ENCODE measurements at regions not wholly inside any gene's neighbourhood (a gene's known extent, or its start where the extent isn't known, plus 50 kb on each side); places are given as distances from the start of the nearest gene placed in this dataset.

DNA sequence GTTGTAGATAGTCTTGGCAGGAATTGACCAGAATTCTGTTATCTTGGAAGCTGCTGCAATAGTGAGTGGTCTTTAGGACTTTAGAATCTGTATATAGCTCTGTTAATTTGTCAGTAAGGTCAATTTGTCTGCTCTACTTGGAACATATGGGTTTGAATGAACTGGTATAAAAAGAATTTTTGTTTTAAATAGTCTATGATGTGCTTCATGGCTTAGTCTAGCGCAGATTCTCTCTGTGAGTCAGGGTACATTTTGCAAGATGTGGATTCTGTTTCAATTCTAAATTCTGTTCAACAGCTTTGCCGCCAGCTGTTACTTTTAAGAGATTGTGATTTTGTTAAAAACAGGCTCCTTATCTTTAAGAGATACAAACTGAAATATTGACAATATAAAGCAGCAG lies 135.9 kb upstream of the AGBL1 start:
- no peak for DNase-seq

DNA sequence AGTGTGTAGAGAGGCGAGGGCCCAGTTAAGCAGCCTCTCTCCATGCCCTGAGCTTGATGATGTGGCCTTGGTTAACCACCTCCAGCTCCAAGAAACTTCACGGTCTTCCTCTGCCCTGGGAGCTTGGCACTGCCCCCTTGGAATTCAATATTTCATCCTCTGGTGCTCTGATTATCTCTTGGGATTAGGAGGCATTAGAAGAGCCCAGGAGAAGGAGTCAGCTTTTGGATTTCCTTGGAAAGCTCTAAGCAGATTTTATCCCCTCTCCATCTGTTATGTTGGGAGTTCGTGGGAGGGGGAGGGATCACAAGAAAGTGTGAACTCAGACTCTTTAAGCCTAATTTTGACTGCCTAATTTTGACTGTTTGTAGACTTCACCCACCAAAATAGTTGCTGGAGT lies 132.7 kb upstream of the AGBL1 start:
- no peak for DNase-seq

DNA sequence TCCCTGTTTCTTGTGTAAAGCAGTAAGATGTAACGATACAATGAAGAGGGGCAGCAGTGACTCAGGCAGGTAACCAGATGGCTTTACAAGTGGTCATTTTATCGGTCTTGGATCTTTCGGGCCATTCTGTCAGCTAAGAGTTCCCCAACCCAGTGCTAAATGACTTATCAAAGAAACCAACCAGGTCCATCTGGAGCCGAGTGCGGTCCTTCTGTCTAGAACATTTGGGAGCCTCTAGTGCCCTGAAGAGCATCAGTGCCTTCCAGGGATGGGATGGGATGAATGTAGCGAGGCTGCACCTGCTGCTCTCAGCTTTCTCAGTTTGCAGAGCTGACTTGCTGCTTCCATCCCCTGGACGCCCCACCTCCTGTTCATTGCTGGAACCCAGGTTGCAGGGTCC lies 131.7 kb upstream of the AGBL1 start:
- DNase-seq = no peak

DNA sequence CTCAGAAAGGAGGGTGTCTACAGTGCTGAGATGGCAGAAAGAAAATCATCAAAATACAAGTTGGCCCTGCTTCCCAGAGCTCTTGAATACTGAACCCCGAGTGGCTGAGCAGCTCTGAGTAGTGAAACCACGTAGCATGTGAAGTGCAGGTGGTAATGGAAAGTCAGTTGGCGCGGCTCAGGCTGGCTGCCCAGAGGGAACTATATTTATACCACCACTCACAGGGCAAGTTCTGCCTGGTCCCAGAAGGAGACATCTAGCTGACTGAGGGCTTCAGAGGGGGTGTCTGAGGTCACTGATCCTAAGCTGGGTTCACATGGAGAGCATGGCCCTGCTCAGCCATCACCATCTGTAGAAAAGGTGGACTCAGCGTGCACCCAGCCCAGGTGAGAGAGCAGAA lies 129.6 kb upstream of the AGBL1 start:
- DNase-seq = no peak

DNA sequence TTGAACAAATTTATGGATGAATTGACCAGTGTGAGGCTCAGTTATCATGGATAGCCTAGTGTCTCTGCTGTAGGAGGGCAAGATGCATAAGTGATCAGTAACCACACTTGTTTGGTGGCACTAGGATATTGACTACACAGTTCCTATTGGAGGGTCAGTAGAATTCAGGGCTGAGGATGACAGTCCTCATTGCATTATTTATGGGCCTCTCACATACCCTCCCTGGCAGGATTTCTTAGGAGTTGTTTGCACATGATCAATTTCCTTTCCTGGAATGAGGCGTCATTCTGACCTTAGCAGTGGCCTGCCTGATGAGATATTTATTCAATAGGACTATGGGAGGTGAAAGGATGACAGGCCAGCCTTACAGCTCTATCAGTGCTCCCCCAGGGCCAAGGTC lies 125.1 kb upstream of the AGBL1 start:
- DNase-seq = no peak

DNA sequence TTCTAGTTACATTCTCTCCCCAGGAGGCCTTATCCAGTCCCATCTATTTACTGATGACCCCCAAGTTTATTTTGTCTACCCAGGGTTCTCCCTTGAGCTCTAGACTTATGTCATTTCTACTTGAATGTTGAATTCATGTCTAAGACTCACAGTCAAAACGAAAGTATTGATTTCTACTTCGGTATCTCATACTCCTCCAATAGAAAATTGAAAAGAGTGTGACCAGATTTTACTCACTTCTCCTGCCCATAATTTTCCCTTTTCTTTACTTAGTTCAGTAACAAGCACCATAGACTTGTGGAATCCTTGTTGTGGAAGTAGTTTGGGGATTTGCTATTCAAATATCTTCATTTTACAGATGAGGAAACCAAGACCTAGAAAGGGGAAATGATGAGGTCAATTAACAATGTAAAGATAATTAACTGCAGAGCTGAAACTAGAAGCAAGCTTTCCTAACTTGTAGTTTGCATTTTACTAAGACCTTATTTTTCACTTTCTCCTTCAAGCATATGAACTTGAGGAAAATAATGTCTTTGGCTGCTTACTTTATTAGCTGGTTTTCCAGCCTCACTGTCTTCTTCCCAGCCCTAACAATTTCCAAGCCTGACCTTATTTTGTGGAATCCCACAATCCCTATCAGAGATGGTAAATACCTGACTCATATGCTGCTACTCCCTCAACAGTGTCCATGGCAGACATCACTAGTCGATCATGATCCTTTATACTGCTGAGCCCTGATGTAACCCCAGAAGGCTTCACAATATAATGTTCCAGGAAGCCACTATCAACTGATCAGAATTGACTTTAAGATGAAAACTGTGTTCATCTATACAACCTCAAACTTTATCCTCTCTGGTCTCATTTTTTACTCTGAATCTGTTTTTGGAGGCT lies 123.9 kb upstream of the AGBL1 start:
- DNase-seq = no peak

DNA sequence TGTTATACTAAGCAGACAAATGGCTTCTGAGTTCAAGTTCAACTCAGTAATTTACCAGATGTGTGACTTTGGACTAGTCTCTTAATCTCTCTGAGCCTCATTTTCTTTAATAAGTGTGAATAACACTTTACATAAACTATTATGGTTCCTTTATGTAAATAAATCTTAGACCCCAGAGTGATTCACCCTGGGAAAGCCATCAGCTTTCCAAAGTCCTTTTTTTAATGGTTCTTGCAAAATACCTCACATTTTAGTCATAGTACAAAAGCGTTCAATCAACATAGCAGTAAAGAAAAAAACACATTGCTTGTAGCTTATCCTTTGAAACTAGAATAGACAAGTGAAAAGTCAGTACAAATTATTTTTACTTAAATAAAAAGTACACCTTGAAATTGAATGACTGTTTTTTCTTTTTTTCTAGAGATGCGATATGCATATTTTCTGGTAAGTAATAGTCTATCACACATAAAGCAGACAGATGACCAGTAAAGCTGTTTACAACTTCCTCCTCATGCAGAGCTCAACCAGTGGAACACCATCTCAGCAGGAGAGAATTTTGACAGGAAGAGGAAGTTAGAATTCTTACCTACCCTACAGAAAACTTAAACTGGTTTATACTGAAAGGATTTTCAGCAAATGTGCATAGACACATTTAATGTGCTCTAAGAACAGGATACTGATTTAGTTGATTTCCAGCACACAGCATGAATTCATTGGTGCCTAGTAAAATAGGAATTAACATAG lies 123.0 kb upstream of the AGBL1 start:
- DNase-seq = no peak

DNA sequence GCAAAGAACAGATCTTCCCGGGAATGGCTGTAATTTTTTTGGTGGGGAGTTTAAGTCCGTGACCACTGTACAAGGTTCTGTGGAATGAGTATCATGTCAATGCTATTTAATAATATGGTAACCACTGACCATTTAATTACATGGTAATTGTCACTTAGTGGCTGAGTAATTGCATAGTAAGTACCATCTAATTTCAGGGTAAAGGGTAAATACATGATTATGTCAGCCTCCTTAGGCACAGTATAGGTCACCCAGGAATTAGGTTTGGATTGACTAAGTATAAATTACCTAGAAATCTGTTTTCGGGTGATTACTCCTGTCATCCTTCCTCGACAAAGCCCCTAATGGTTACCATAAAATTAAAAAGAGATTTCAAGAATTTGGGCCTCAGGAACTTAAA lies 120.1 kb upstream of the AGBL1 start:
- DNase-seq = no peak

DNA sequence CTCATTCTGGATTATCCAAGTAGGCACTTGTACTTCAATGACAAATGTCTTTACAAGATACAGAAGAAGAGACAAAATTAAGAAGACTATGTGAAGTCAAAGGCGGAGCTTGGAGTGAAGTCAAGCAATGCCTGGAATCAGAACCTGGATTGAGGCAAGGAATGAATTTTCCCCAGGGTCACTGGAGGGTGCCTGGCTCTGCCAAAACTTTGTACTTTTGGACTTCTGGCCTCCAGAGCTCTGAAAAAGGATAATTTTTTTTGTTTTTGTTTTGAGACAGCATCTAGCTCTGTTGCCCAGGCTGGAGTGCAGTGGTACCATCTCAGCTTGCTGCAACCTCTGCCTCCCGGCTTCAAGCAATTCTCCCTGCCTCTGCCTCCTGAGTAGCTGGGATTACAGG lies 119.3 kb upstream of the AGBL1 start:
- no peak for DNase-seq

DNA sequence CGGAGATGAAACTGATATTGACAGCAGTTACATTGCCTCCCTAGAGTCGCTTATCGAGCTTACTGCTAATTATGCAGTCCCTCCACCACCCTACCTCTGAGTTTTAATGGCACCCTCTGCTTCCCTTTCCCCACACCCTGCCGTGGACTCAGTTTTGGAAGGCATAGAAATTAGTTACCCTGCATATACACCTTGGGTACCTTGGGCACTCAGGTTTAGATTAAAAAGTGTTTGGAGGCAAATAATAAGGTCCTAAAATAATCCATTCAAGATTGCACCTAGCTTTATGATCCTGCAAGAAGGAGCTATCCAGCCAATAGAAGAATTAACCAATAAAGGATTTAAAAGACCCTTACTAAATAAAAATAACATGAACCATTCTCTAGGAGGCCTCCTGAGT lies 117.8 kb upstream of the AGBL1 start:
- DNase-seq = no peak

DNA sequence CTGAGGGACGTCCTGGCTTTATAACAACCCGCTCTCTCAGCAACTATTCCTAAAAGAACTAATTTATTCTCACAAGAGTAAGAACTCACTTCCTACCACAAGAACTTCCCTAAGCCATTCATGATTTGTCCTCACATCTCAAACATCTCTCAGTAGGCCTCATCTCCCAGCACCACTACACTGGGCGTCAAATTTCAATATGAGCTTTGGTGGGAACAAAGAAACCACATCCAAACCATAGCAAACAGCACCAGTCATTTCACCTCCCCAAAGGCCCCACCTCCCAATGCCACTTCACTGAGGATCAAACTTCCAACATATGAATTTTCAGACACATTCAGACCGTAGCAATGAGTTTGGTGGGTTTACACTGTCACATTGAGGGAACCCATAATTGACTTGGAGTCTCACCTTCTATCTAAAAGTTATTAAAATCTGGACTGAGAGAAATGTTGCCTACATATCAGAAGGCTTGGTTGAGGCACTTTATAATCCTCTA lies 116.4 kb upstream of the AGBL1 start:
- no peak for DNase-seq

DNA sequence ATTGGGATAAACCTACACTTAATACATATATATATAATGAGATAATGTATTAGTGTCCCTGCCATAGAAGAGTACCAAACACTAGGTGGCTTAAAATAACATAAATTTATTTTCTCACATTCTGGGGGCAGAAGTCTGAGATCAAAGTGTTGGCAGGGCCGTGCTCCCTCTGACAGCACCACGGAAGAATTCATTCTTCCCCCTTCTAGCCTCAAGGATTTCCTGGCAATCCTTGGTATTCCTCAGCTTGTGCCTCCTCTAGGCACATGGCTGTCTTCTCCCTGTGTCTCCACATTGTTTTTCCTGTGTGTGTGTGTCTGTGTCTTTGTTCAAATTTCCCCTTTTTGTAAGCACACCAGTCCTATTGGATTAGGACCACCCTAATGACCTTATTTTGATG lies 115.2 kb upstream of the AGBL1 start:
- DNase-seq = no peak

DNA sequence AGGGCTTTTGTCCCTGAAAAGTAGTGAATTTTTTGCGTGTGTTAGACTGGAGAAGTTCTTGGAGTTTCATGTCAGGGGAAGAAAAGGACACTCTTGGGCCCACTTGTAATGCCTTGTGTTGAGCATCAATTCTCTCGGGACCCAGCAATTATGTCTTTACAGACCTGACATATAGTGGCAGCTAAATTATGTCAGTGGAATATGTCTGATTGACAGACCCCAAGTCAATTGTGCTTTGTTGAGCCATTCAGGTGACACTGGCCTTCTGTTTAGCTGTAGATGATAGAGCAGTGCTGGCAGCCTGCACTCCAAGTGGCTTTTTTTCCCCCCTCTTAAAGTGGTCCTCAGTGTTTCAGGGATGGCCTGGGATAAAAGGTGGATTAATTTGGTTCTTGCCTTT lies 112.1 kb upstream of the AGBL1 start:
- no peak for DNase-seq

DNA sequence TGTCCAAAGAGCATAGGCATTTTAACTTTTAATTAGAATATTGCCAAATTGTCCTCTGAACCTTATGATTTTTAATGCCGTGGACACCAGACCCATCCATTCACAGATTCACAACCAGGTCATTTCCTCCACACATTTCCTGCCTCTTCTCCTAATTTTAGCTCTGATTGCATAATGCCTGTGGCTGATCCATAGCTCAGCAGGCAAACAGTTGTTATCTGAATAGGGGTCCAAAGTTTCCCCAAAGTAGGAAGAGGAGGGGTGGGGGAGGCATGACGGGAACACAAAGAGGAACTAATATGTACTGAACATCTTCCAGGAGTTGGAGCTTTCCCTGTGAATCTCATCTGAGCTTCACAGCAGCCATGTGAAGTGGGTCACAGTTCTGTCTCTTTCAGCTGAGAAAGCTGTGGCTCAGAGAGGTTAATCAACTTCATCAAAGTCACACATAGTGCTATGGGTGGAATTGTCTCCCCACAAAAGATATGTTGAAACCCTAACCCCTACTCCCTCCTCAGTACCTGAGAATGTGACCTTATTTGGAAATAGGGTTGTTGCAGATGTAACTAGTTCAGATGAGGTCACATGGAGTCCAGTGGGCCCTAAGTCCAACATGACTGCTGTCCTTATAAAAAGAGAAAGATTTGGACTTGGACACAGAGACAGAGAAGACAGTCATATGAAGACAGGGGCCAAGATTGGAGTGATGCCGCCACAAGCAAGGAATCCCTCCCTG lies 106.7 kb upstream of the AGBL1 start:
- no peak for DNase-seq

DNA sequence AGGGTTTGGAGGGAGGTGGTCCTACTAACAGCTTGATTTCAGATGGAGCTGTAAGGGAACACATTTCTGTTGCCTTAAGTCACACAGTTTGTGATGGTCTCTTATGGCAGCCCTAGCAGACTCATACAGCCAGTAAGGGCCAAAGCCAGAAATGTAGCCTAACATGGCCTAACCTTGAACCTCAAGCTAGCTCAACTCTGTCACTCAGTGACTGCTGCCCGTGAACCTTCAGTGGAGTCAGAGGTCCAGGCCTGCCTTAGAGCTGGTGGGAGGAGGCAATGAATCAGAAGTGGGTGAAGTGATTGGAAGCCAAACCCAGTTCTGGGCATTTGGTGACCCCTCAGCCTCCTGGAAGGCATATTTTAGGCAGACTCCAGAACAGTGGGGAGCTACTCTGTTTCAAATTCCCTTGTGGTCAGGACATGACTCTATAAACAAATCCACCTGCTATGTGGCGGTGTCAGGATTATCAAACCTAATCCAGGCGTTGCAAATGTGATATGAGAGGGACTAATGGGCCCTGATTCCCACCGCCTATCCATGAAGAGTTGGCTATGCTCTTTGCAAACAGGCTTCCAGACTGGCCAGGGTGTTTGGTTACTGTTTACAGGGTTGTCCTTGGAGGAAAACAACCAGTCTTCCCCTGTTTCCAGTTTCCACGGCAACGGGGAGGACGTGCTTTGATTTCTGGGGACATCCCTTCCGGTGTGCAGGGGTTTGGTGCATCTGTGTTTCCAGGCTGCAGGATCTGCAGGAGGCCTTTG lies 105.9 kb upstream of the AGBL1 start:
- DNase-seq = no peak

DNA sequence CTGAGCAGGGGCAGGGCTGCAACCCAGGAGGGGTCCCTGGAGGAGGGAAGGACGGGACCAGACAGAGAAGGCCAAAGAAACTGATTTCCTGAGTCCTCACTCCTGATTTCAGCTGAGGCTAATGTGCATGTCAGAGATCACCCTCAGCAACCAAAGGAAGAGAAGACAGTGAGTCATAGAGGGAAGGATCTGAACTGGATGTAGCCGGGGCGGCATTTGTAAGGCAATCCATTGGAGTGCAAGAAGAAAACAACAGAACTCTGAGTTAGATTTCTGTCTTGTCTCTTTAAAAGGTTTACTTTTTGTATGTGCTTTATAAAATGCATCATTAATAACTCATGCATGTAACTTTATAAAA lies 105.3 kb upstream of the AGBL1 start:
- no peak for DNase-seq

DNA sequence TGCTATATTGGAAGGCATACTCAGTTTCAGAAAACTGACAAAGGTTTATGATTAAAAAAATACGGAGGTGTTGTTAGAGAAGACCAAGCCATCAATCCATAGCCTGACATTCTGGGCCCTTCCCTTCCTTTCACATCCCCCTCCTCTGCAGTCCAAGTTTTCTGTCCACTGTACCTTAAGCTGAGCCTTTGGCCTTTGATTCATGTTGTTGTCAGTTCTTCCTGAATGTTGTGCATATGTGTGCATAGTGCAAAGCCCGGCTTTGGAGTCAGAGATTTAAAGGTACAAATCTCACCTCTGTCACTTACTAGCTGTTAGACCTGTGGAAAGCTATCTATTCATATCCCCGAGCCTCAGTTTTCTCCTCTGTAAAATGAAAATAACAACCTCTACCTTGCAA lies 104.9 kb upstream of the AGBL1 start:
- no peak for DNase-seq

DNA sequence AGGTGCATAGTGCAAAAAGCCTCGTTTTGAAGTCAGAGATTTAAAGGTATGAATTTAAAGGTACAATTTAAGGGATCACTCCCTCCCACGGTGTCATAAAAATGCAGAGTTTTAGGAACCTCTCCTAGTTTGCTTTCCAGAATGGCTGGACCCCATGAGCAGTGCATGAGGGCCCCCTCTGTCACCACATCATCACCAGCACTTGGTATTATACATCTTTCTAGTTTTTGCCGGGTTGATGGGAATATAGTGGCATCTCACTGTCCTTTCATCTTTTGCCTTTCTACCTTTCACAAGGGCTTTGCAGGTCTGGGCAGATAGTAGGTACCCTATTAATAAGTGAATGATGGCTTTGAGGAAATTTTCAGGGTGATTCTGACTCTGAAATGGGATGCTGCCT lies 103.6 kb upstream of the AGBL1 start:
- no peak for DNase-seq

DNA sequence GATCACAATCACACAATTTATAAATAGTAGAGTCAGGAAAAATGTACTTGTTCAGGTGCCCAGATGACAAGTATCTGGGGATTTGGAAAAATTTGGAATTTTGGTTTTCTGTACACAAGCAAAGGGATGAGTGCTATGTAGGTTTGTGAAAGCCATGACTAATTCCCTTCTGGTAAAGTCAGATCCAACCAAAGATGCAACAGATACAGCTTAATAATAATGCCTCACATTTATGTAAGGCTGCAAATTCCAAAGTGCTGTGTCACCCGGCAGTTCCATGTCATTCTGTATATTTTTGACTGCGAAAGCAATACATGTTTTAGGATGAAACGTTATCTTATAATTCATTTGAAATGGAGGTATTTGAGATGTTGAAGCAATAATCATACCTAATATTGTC lies 102.7 kb upstream of the AGBL1 start:
- no peak for DNase-seq

DNA sequence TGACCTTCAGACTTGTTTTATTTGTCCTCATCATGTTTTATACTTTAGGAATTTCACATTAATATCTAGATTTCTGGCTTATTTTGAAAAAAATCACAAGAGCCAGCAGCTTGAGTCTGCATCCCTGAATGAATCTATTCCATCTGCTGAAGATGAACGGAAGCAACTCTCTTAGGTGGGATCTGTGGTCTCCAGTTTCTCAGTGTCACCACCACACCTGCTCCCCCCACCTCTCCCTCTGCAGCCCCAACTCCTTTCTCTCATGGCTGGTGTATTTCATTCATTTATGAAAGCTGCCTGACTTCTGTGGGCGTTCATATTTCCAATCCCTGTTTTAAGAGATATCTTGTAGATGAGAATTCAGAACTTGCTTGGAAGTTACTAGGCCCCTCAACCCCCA lies 102.1 kb upstream of the AGBL1 start:
- no peak for DNase-seq

DNA sequence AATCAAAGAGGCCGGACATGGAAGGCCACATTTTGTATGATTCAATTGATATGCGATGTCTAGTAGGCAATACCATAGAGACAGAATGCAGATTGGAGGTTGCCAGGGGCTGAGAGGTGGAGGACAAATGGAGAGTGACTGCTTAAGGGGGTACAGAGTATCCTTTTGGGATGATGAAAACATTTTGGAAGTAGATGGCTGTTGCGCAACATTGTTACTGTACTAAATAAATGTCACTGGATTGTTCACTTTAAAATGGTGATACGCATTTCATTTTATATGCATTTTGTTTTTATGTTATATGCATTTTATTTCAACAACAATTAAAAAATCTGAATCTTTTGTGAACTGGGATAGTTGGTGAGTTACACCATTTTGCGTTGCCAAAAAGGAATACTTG lies 99.7 kb upstream of the AGBL1 start:
- DNase-seq = no peak

DNA sequence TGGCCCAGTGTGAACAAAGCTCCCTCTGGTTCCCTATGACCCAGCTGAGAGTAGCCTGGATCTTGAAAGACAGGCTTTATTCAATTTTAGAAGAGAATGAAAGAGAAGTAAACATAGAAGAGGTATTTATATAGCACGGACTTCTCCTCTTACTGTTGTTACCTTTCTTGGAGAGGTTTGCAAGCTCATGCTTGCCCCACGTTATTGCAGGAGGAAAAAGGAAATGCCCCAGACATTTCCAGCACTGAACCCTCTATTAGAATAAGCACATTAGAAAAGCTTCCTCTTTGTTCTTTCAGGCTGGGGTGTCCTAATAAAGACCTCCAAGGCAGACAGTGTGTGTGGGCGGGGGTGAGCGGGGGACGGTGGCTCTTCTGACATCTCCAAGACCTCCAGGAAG lies 98.7 kb upstream of the AGBL1 start:
- DNase-seq = no peak

DNA sequence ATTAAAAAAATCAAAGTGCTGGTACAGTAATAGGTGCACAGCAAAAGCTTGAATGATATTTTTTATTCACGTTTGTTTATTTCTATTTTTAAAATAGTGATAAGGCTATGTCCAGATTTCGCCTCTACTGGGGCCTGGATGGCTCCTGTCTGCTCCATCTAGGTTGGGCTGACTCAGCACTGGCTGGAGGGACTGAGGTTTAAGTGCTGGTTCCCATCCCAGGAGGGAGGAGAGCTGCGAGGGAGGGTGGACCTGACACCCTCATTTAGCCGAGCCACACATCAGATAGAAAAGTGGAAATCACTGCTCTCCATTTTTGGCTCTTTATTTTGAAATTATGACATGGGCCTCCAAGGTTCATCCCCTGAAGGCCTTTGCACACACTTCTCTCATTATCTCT lies 95.4 kb upstream of the AGBL1 start:
- no peak for DNase-seq

Measured in HCEC 1CT (cell line).